GM21619 (cell line): ENCODE measurements at regions not wholly inside any gene's neighbourhood (a gene's known extent, or its start where the extent isn't known, plus 50 kb on each side); places are given as distances from the start of the nearest gene placed in this dataset.
"Not testable (repeated sequence)": the region's sequence is repeated elsewhere in the genome, so short reads cannot be mapped to it uniquely, and the experiment has no call there.

Experiments
- ATAC-seq: cut with Tn5 transposase; IDR thresholded peaks from one replicate; pipeline ENCODE4 v1.9.1; 2021; ENCODE audit not compliant: unreplicated experiment

DNA sequence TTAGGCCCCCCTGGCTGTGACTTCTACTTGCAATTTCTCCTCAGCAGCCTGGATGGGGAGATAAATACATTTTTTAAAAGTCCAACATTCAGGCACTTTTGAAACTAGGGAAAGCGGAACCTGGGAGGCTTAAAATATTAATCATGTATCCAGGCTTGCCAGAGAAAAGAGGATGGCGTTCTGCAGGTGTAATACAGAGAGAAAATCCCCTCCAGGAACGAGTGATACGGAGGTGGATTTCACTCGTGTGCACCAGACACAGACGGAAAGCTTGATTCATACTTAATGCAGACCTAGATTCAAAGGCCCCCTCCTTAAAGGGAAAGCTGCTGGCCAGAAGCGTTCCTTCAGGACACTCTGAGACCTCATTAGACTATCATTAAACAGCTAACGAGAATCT is 354.0 kb upstream of the BOD1L1 start:
- ATAC-seq, result no peak

DNA sequence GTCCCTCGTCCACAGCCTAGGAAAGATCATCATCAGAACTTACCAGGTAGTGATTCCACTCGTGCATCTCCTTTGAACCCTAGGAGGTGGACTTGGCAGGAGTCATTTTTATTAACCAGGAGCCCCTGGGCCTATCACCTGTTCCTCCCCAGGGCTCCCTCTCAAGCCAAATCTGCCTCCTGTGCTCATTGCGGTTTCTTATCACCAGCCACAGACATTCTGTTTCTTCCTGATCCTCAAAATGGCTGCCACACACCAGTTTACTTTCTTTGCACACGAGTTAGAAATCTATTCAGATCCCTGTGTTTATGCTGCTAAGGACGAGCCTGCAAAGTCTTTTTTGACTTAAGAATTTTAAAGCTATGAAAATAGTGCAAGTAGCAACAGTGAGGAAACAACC is 354.5 kb upstream of the BOD1L1 start:
- ATAC-seq, result no peak

DNA sequence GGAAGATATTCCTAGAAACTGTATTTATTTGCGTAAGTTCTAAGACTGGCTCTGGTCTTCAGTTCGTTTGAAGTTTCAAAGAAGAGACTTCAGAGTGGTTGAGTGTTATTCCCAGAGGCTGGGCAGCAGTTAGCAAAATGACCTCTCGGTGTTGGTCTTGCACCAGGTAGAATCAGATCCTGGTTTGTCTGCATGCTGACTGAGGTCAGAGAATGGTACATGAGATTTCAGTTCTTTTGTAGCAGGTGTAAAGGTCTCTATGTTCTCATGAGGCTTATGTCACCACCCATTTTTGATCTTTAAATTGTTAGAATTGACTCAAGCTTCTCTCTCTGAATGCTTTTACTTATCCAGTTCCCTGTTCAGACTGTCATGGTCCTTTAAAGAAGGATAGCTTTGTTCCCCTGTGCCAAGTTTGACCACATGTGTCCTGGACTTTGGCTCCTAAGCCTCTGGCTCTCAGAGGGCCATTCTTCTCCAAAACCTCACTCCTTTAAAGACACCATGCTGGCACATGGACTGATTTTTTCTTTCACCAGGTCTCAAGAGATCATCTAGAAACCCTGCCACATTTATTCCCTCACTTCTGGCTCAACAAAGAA is 355.8 kb upstream of the BOD1L1 start:
- ATAC-seq, result no peak

DNA sequence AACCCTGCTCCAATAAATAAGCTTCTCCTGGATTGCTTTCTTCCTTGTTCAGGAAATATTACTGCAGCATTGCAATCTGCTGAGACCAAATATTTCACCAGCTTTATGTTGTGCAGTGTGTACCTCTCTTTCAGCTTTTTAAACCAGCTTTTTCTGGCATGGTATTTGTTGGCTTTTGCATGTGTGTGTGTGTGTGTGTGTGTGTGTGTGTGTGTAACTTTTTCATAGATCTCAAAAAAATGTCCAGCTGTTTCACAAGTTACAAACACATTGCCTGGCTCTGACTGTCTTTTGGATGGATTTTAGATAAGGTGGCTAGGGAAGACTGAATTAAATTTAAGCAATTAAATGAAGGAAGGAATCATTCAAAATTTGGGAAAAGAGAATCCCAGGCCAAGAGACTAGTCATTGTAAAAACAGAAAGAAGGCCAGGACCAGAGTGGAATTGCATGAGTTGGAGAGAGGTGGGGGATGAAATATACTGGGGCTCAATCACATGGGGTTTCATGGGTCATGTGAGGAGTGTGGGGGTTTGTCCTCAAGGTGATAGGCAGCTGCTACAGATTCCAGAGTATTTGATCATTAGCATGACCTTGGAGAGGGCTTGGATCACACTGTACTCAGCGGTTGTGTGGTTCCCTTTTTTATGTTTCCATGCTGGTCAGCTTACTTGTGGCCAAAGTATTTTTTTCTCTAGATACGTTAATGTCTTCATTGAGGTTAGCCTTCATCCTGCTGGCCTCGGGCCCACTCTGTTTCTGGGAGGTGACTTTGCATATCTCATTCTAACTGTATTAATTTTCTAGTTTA is 357.7 kb upstream of the BOD1L1 start:
- ATAC-seq, result no peak

- ATAC-seq, result no peak
Observed at GRCh38 chr4:13985837-13986236, 358.3 kb upstream of the BOD1L1 start.

- ATAC-seq, result no peak
Observed at GRCh38 chr4:13986548-13986947, 359.0 kb upstream of the BOD1L1 start.

- ATAC-seq, result no peak
Observed at GRCh38 chr4:13988353-13989305, 361.1 kb upstream of the BOD1L1 start.

- ATAC-seq, result no peak
Observed at GRCh38 chr4:13989501-13989900, 362.0 kb upstream of the BOD1L1 start.

GRCh38 chr4:13990596-13991589 is 363.4 kb upstream of the BOD1L1 start:
- ATAC-seq, result no peak

DNA sequence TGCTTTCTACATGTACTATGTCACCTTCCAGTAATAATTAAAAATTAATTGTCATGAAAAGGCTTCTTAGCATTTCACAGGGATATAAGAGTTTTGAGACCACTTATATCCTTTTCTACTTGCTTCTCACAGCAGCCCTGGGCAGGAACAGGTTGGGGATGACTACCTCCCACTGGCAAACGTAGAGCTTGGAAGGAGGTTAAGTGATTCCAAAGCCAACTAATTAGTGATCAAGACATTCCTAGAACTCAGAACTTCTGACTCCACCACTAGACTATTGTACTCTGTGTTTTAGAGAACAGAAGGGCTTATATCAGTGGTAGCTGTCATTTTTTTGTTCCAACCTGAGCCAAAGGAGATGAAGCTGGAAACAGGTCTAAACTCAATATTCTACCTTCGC is 364.5 kb upstream of the BOD1L1 start:
- ATAC-seq, result no peak

- ATAC-seq, result no peak
Observed at GRCh38 chr4:13992975-13993520, 365.5 kb upstream of the BOD1L1 start.

DNA sequence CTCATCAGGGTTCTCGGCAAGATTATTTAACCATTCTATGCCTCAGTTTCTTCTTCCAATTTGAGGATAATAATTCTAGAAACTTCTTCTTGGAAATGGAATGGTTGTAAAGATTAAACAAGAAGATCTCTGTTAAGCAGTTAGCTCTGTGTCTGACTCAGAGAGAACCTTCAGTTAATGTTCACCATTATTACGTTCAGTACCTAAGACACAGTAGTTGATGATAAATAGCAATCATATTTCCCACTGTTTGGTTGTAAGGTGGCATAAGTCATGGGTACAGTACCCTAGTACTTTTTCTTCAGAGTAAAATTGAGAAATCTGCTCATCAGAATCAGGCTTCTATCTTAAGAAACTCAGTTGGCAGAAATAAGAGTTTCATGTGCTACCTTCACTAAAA is 366.5 kb upstream of the BOD1L1 start:
- ATAC-seq, result no peak

DNA sequence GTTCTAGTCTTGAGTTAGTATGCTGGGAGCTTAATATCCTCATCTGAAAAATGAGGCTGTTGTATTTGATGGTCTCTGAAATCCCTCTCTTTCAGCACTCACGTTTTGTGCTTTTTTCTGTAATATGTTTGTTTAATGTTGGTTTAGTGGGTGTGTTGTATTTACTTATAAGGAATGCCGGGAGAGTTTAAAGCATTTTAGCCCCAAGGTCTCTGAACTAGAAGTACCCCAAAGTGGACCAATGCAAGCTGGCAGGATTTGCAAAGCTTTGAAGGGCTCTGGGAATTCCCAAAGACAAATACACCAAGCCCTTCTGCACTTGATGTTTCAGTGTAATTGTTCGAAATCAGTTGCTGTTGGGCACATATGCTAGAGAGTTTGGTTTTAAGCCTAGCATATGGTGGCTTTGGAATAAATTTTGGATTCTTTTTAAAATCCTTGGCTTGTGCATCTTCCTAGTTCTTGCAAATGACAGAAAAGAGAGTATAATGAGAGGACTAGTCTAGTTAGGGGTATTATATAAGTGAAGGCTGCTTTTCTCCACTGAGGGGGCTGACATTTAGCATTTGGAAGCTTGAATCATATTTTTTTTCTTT is 371.4 kb upstream of the BOD1L1 start:
- no peak for ATAC-seq

DNA sequence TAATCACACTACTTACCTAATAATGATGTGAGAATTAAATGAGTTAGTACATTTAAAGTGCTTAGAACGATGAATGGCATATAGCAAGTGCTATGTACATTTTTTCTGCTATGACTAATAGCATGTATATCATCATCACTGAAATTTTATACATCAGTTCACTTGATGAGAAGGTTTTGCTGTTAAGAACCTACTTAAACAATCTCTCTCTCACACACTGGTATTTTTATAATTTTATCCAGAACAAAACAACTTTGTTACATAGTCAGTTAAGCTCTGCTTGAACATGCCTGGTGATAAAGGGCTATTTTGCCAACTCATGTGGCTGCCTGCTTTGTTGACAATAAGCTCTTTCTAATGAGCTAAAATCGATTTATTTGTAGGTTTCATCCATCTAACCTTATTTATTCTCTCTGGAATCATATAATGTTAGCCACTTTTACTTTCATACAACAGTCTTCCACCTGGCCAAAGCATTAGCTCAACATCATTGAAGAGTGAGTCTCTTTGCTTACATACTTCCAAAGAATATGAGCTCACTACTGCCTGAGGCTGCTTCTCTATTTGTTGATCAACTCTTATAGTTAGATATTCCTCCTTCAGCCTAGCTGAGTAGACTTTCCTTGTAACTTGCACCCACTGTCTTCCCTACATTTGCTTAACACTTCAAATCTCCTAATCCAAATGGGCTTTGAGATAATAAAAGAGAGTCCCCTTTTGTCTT is 372.7 kb upstream of the BOD1L1 start:
- no peak for ATAC-seq

DNA sequence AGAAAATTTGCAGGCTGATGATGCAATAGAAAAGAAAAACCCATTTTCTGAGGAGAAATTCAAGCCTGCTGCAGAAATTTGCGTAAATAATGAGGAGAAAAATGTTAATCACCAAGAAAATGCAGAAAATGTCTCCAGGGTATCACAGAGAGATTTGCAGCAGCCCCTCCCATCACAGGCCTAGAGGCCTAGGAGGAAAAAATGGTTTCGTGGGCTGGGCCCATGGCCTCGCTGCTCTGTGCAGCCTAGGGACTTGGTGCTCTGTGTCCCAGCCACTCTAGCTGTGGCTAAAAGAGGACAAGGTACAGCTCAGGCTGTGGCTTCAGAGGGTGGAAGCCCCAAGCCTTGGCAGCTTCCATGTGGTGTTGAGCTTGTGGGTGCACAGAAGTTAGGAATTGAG is 374.8 kb upstream of the BOD1L1 start:
- not testable (repeated sequence) for ATAC-seq

GRCh38 chr4:14008494-14008893 is 381.0 kb upstream of the BOD1L1 start:
- no peak for ATAC-seq

DNA sequence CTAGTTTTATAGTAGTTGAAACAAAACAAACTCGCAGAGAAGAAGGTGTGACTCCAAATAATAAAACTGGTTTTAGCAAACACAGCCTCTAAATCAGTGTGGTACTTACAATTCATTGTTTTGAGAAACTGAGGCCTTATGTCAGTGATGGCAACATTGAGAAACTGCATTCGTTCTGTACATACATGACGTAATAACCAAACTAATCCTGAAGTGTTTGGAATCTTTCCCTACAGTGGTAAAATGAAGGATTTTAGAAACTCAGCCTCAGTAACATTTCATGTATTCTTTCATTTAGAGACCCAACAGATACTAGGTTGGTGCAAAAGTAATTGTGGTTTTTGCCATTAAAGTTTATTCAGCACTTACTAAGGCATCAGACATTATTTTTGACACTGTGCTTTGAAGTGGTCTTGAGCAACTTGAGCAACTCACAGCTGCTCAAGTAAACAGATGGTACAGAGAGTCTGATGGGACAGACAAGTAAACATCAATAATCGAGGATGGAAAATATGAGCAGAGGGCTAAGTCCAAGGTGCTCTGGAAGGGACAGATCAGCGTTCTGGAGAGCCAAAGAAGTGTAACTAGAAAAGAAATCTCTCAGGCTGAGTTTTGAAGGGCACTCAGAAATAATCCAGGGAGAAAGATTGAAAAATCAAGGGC is 390.8 kb upstream of the BOD1L1 start:
- ATAC-seq, result no peak

- no peak for ATAC-seq
Observed at GRCh38 chr4:14022456-14022855, 394.9 kb upstream of the BOD1L1 start.

GRCh38 chr4:14023036-14023435 is 395.5 kb upstream of the BOD1L1 start:
- ATAC-seq, result no peak
